COR-L47 (cell line): ENCODE measurements at regions not wholly inside any gene's neighbourhood (a gene's known extent, or its start where the extent isn't known, plus 50 kb on each side); places are given as distances from the start of the nearest gene placed in this dataset.

Source experiments
- DNase-seq: peaks from one replicate; lab custom pipeline; 2025; lab: John Stamatoyannopoulos, UW

GRCh38 chr5:2492476-2492875, 259.0 kb downstream of the IRX2 start:
- DNase-seq, result no peak

GRCh38 chr5:2491846-2492245, 259.6 kb downstream of the IRX2 start:
- DNase-seq, result no peak

GRCh38 chr5:2489306-2489705, 262.2 kb downstream of the IRX2 start:
- no peak for DNase-seq

- DNase-seq, result no peak
These were observed 262.9 kb downstream of the IRX2 start for GRCh38 chr5:2488593-2488992.

- DNase-seq, result no peak
These were observed 264.2 kb downstream of the IRX2 start for GRCh38 chr5:2487152-2487763.

DNA sequence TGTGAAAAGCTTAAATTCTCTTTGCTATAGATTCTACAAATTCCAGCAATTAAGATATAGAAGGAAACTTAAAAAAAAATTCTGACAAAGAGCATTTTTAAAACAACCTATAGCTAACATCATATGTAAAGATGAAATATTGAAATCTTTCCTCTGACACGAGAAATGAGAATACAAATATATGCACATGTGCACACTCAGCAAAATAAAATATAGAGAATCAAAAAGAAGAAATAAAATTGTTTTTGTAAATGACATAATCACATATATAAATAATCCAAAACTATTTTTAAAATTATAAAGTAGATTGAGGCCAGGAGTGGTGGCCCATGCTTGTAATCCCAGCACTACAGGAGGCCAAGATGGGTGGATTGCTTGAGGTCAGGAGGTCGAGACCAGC, 265.1 kb downstream of the IRX2 start:
- DNase-seq, result no peak

DNA sequence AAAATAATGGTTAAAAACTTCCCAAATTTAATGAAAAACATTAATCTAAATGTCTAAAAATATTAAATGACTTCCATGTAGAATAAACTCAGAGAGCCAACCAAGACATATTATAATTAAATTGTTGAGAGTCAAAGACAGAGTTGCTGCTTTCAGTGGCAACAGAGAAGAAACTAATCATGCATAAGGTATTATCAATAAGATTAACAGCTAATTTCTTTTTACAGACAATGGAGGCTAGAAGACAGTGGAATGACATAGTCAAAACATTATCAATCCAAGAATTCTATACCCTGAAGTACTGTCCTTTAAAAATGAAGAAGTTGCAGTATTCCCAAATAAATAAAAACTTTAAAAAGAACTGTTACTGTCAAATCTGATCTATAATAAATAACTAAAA, 268.7 kb downstream of the IRX2 start:
- DNase-seq, result no peak

- DNase-seq, result no peak
These were observed 270.6 kb downstream of the IRX2 start for GRCh38 chr5:2480871-2481270.

- DNase-seq, result no peak
These were observed 275.6 kb downstream of the IRX2 start for GRCh38 chr5:2475902-2476301.

- no peak for DNase-seq
These were observed 278.8 kb downstream of the IRX2 start for GRCh38 chr5:2472670-2473069.

DNA sequence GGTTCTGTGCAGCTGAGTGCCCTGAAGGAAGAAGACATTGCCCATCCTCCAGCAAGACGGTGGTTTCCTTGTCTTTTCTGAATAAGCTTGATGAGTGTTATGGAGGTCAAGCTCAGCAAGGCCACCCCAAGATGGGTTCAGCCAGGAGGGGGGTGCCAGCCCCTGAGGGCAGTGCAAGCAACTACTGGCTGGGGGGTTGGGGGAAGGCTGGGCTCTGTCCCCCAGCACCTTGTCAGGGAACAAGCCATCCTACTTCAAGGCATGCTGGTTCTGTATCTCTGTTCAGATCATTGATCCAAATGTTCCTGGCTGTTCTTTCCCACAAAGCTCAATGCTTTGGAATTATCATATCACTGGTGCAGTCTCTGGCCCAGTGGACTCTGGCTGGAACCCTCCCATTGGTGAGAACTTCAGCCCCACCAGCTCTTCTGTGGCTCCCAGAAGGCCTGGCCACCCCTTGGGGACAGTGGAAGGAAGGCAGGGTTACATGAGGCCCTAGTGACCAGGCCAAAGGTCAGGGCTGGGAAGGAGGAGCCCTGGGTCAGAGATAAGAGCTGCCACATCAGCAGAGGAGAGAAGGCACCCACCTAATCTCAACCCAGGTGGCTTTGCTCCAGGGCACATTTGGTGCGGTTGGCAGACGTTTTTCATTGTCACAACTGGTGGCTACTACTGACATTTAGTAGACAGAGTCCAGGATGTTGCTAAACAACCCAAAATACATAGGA, 280.2 kb downstream of the IRX2 start:
- no peak for DNase-seq

DNA sequence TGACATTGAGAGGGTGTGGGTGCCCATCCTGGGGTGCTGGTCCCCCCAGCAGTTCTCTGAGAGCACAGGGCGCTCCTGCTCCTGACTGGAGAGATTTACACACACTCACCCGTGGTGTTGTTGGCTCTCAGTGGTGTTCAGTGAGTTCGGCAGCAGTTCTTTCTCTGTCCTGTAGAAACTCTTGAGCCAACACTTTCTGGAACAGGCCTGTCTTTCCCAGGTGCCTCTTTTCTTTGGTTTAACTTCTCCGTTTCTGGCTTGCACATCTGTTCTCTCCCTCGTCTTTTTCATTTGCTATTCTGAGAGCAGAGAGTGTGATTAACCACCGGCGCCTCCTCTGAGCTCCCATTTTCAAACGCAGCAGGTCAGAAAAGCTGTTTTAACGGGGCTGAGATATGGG, 284.5 kb downstream of the IRX2 start:
- no peak for DNase-seq

GRCh38 chr5:2465383-2465782, 286.1 kb downstream of the IRX2 start:
- no peak for DNase-seq

DNA sequence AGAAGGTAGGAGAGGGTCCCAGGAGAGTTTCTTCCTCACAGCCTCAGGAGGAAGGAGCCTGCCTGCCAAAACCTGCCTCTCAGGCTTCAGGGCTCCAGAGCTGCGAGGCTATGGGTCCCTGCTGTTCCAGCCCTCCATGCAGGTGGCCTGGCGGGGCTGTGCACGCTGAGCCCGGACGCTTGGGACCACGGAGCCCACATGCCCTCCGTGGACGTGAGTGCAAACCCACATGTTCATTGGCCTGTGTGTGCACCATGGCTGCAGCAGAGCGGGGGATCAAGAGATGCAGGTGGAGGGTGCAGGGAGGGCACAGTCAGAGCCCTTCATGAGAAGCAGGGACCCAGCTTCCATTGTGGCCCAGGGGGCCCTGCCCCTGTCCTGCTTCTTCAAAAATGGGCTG, 287.3 kb downstream of the IRX2 start:
- no peak for DNase-seq

DNA sequence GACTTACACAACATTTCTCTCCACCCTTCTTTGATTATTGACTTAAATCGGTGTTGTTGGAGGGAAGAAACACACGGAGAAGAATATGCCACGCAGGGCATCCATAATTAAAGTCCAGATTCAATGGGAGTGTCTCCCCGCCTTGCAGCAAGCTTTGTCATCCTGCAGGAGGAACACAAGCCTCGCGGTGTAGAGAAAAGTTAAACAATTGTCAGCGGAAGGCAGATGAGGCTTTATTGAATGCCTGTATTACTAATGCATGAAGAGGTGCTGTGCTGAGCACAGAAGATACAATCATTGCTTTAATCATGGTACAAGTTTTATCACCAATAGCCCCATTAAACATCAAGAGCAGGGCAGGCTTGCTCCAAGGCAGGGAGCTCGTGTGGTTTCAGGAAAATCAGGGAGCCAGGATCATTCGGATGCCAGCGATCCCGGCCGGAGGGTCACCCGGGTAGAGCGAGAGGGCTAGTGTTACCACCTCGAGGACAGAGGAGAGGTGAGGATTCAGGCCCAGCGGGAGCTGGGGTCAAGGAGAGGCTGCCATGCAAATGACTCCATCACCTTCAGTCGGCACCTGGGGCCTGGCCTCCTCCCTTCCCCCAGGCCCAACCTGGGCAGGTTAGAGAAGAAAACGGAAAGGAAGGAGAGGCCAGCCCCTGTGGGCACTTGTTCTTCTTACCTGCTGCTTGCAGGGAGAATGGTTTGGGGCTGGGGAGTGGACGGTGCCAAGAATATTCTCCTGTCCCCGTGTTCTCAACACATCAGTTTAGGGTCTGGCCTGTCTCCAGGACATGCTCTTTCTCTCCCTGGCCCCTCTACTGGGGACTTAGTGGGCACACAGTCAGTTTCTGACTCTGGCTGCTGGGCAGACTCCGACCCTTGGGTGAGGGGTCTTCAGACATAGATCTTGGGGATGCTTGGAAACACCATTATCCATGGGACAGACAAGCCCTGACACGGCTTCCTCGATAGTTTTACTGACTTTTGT, 289.5 kb downstream of the IRX2 start:
- no peak for DNase-seq

GRCh38 chr5:2460098-2460497, 291.4 kb downstream of the IRX2 start:
- no peak for DNase-seq

DNA sequence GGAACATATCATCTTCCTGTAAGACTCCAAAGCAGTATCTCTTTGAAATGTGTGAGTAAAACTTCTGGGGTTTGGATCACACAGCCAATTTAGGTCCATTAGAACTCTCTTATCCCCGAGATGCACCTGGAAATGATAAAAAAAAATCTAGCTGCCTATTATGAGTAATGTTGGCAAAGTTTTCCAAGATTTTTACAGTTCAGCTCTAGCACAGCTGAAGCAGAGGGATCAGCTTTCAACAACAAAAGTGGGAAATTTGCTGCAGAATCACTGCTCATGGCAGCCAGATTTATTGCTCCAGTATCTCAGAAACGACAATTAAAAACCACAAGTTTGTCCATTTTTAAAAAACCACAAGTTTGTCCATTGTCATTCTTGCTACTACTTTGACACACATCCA, 292.2 kb downstream of the IRX2 start:
- DNase-seq, result no peak

DNA sequence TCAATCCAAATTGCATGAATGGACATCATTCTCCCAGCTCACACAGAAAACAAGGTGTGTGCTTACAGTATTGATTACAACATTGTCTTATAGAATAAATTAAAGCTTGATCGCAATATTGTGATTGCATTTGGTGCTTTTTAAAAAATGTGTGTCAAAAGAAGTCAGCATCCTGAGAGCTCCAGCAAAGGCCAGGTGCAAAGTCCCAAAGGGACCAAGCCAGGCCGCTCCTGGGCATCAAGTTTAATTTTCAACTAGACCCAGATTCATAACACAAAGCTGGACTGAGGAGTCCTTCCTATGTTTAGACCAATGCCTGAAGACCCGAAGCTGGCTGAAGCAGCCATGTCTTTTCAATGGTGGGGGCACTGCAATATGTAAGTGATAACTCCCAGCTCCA, 295.6 kb downstream of the IRX2 start:
- no peak for DNase-seq

DNA sequence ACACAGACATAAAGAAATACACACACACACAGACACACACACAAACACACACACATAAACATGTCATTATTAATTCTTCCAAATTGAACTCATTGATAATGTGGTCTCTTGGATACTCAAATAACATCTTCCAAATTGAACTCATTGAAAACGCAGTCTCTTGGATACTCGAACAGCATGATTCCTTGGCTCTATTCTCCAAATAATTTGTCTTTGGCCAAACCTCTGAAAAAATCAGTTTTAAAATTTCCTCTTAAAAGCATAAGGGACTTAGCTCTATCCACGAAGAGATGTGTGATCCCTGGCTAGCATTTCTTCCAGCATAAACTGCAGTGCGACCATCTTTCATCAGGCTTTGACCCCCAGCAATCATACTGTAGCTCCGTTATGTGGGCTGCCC, 296.6 kb downstream of the IRX2 start:
- DNase-seq, result no peak

- no peak for DNase-seq
These were observed 297.7 kb downstream of the IRX2 start for GRCh38 chr5:2453781-2454180.

DNA sequence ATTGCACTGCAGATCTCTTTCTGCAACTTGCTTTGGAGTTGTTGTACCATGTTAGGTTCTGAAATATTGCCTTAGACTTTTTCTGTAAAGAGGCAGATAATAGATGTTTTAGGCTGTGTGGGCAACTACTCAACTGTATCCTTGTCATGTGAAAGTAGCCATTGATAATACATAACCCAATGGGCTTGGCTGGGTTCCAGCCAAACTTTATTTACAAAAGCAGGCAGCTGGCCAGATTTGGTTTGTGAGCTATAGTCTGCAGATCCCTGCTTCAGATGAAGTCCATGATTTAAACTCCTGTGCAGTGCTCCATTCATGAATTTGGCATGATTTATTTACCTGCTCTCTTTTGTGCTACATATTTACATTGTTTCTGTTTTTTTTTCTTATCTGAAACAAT, 300.4 kb downstream of the IRX2 start:
- DNase-seq, result no peak

- no peak for DNase-seq
These were observed 308.8 kb downstream of the IRX2 start for GRCh38 chr5:2442496-2443354.
